ENCODE measurements at regions not wholly inside any gene's neighbourhood (a gene's known extent, or its start where the extent isn't known, plus 50 kb on each side); places are given as distances from the start of the nearest gene placed in this dataset.

DNA sequence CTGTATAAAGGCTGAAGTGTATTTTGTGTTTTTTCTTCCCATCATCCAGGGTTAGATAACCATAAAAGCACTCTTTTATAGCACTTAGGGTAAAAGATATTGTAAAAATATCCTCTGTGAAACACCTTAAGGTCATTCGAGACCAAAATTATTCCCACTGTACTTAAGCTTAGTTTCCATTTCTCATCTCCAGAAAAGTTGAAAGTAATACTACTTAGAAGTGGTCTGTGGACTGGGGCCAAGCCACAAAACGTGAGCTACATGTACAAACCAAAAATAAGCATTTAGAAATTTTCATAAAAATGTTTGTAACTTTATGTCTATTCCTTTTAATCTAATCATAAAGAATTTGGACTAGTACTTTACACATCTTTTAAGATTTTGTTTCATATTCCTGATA, 142.0 kb upstream of the NTM start:
- TF ChIP-seq, protein P1, sequence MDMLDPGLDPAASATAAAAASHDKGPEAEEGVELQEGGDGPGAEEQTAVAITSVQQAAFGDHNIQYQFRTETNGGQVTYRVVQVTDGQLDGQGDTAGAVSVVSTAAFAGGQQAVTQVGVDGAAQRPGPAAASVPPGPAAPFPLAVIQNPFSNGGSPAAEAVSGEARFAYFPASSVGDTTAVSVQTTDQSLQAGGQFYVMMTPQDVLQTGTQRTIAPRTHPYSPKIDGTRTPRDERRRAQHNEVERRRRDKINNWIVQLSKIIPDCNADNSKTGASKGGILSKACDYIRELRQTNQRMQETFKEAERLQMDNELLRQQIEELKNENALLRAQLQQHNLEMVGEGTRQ (CRISPR knock-in tag; IDR thresholded peaks at IDR 0.05) = no peak
- no peak for TF ChIP-seq EP300 (IDR thresholded peaks at IDR 0.05; ENCODE audit: low read length)
- TF ChIP-seq SIN3A (IDR thresholded peaks at IDR 0.05; ENCODE audit: borderline replicate concordance in 2 of 2, control insufficient read depth in 1 of 2, low read depth in 2 of 2, low read length in 2 of 2) = no peak
- TF ChIP-seq ELF1 (tag; IDR thresholded peaks at IDR 0.05) = no peak
- TF ChIP-seq U2AF2 (optimal IDR thresholded peaks at IDR 0.05; ENCODE audit: low read depth, low read length) = no peak
- no peak for TF ChIP-seq FOXJ3 (CRISPR knock-in tag; IDR thresholded peaks at IDR 0.05)

Data from K562 (cell line).